Smooth muscle cell (in vitro differentiated cells): ENCODE measurements at regions not wholly inside any gene's neighbourhood (a gene's known extent, or its start where the extent isn't known, plus 50 kb on each side); places are given as distances from the start of the nearest gene placed in this dataset.
"Not testable (repeated sequence)": the region's sequence is repeated elsewhere in the genome, so short reads cannot be mapped to it uniquely, and the experiment has no call there.

Source experiments
- DNase-seq: peaks from one replicate; lab custom pipeline; 2025; ENCODE audit not compliant: unreplicated experiment; lab: John Stamatoyannopoulos, UW
- H2AFZ ChIP-seq: fragments of 200-600 bp; sonication (generic); 2 replicates; pipeline ENCODE4 v1.6.0; 2016; ENCODE audit warnings: antibody characterized with exemption, low read depth, mild to moderate bottlenecking
- H3F3A ChIP-seq: fragments of 200-600 bp; sonication (generic); 2 replicates; pipeline ENCODE4 v1.6.0; 2017; ENCODE audit warnings: antibody characterized with exemption, low read depth
- H3K27ac ChIP-seq: fragments of 200-600 bp; sonication (generic); 2 replicates; pipeline ENCODE4 v1.5.1; 2016; ENCODE audit warnings: low read depth, mild to moderate bottlenecking
- H3K27me3 ChIP-seq: fragments of 200-600 bp; sonication (generic); 2 replicates; pipeline ENCODE4 v1.6.1; 2016; ENCODE audit warnings: low read depth, mild to moderate bottlenecking
- H3K36me3 ChIP-seq: fragments of 200-600 bp; sonication (generic); 2 replicates; pipeline ENCODE4 v1.5.1; 2016; ENCODE audit warnings: low read depth
- H3K4me1 ChIP-seq: fragments of 200-600 bp; sonication (generic); 2 replicates; pipeline ENCODE4 v1.5.1; 2016; ENCODE audit warnings: low read depth
- H3K4me2 ChIP-seq: fragments of 200-600 bp; sonication (generic); 2 replicates; pipeline ENCODE4 v1.6.0; 2016; ENCODE audit warnings: mild to moderate bottlenecking
- H3K4me3 ChIP-seq: fragments of 200-600 bp; sonication (generic); 2 replicates; pipeline ENCODE4 v1.5.1; 2016; ENCODE audit warnings: mild to moderate bottlenecking
- H3K79me2 ChIP-seq: fragments of 200-600 bp; sonication (generic); 2 replicates; pipeline ENCODE4 v1.6.0; 2016; ENCODE audit warnings: low read depth, mild to moderate bottlenecking
- H3K9ac ChIP-seq: fragments of 200-600 bp; sonication (generic); 2 replicates; pipeline ENCODE4 v1.6.0; 2016; ENCODE audit warnings: low read depth
- H3K9me3 ChIP-seq: fragments of 200-600 bp; sonication (generic); replicated peaks from 2 replicates; pipeline ENCODE4 v1.5.1; 2016; ENCODE audit warnings: low read depth
- H4K20me1 ChIP-seq: fragments of 200-600 bp; sonication (generic); 2 replicates; pipeline ENCODE4 v1.6.0; 2016; ENCODE audit warnings: low read depth
- CTCF ChIP-seq: fragments of 200-600 bp; sonication (generic); IDR thresholded peaks from 2 replicates; pipeline ENCODE4 v1.5.1; 2017; ENCODE audit warnings: borderline replicate concordance, mild to moderate bottlenecking, antibody characterized with exemption; ENCODE audit not compliant: insufficient read depth, poor library complexity, severe bottlenecking
- WGBS: methylation state at CpG from one replicate; pipeline ENCODE4 v1.1.7; 2016; ENCODE audit warnings: low lambda C conversion rate; 5-methylcytosine and 5-hydroxymethylcytosine counted together

DNA sequence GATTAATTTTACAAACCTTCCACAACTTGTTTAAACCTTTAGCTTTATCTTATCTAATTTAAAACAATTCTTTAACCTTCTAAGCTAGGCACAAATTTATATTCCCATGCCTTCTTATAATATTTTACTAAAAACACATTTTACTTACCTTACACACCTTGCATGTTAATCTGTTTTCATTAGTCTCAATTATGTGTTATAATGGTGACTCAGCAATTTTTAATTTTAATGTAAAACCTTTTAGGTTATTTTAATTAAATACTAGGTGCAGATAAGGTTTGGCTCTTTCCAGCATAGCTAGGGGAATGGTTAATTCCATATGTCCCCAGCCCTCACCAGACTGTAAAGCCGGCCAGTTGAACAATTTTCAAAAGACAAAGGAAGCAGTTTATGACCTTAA lies 264.6 kb upstream of the SGO1 start:
- Histone ChIP-seq H3K27me3 (no peaks in the 10 kb centered on the region), H3K36me3 (no peaks in the 10 kb centered on the region), H3K9me3 (peaks cover 3% of the 10 kb centered on the region), H2AFZ (no peak overlapping the region), H3K4me1 (no peaks in the 10 kb centered on the region), H3K79me2 (no peaks in the 10 kb centered on the region), H3F3A (no peaks in the 10 kb centered on the region), H3K4me2 (no peak overlapping the region), H3K4me3 (no peak overlapping the region), H3K9ac (no peak overlapping the region), H3K27ac (no peak overlapping the region), H4K20me1 (no peaks in the 10 kb centered on the region)
- TF ChIP-seq CTCF, result no peak
- no peak for DNase-seq
- WGBS, result 92% methylated on average over 1 of the region's 1 CpG

GRCh38 chr3:20442846-20443245 lies 256.8 kb upstream of the SGO1 start:
- Histone ChIP-seq H3K79me2 (no peaks in the 10 kb centered on the region), H3K4me3 (no peak overlapping the region), H3K4me1 (no peaks in the 10 kb centered on the region), H3F3A (no peaks in the 10 kb centered on the region), H4K20me1 (no peaks in the 10 kb centered on the region), H3K27ac (no peak overlapping the region), H3K4me2 (no peak overlapping the region), H2AFZ (no peak overlapping the region), H3K36me3 (no peaks in the 10 kb centered on the region), H3K27me3 (no peaks in the 10 kb centered on the region), H3K9me3 (no peaks in the 10 kb centered on the region), H3K9ac (no peak overlapping the region)
- DNase-seq, result no peak
- TF ChIP-seq CTCF, result no peak
- 88% methylated on average over 1 of the region's 1 CpG for WGBS

GRCh38 chr3:20427268-20427667 lies 241.3 kb upstream of the SGO1 start:
- not testable (repeated sequence) for H2AFZ ChIP-seq, H3K4me1 ChIP-seq, H3K9ac ChIP-seq, H3F3A ChIP-seq, H3K79me2 ChIP-seq, H3K27ac ChIP-seq, H3K27me3 ChIP-seq, H3K36me3 ChIP-seq, H3K4me3 ChIP-seq, H4K20me1 ChIP-seq, H3K9me3 ChIP-seq, DNase-seq, H3K4me2 ChIP-seq
- 91% methylated on average over 2 of the region's 2 CpGs for WGBS

DNA sequence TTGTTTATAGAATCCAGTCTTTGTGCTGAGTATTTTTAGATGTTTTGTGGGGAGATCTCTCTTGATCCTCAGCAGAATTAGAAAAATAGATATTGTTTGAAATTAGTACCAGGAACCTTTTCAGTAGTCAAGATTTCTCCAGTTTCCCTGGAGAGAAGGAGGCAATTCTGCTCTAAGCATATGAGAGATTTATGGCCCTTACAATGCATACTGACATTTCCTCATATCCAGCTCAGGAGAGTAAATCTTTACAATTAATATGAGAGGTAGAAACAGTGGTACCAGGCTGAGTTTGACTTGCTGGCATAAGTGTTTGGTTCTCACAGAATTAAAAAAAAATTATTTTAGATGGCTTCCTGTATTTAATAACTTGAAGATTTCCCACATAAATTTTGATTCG lies 239.1 kb upstream of the SGO1 start:
- Histone ChIP-seq H3K27me3 (no peaks in the 10 kb centered on the region), H3K27ac (no peak overlapping the region), H2AFZ (no peak overlapping the region), H3K4me1 (no peaks in the 10 kb centered on the region), H3K36me3 (no peaks in the 10 kb centered on the region), H3K79me2 (no peaks in the 10 kb centered on the region), H3K4me3 (no peak overlapping the region), H4K20me1 (no peaks in the 10 kb centered on the region), H3F3A (no peaks in the 10 kb centered on the region), H3K9ac (no peak overlapping the region), H3K9me3 (no peaks in the 10 kb centered on the region), H3K4me2 (no peak overlapping the region)
- DNase-seq, result no peak
- 97% methylated on average over 1 of the region's 1 CpG for WGBS
- TF ChIP-seq CTCF, result no peak
